B cell (primary cell): ENCODE measurements at regions not wholly inside any gene's neighbourhood (a gene's known extent, or its start where the extent isn't known, plus 50 kb on each side); places are given as distances from the start of the nearest gene placed in this dataset.

ENCODE experiments used
- ATAC-seq: fragments of 200-7000 bp; cut with Tn5 transposase; one replicate; pipeline ENCODE4 v1.10.0; 2021; ENCODE audit warnings: low read depth, mild to moderate bottlenecking, moderate number of reproducible peaks, moderate library complexity
- CTCF ChIA-PET: fragments of 350-600 bp; sonication (Branson Sonifier 250); formaldehyde crosslinking; loops from one replicate; lab custom pipeline; 2021; ENCODE audit warnings: antibody characterized with exemption, inconsistent platforms; lab: Charles Lee
- POLR2A ChIA-PET: fragments of 350-600 bp; sonication (Branson Sonifier 250); formaldehyde crosslinking; loops from one replicate; lab custom pipeline; 2021; ENCODE audit warnings: antibody characterized with exemption; lab: Charles Lee
- DNase-seq: peaks from one replicate; pipeline ENCODE4 v3.0.0; 2013
- H2AFZ ChIP-seq: 2 replicates; pipeline ENCODE4 v1.6.1; 2012; ENCODE audit warnings: mild to moderate bottlenecking, low read depth, low read length; ENCODE audit not compliant: insufficient read depth, poor library complexity, severe bottlenecking
- H3K27ac ChIP-seq, 2 donors: 1 replicate in 1 of 2; 2 replicates in 1 of 2; pipeline ENCODE4 v1.5.1; 2012 to 2013; ENCODE audit warnings: low read length in 2 of 2, mild to moderate bottlenecking in 2 of 2, moderate library complexity in 1 of 2
- H3K27me3 ChIP-seq, 4 experiments: fragments of 200-600 bp in 1 of 4; sonication (generic) in 1 of 4; replicated peaks in 1 of 4; 1 replicate in 2 of 4; 2 replicates in 2 of 4; pipeline versions ENCODE4 v1.6.1 to v1.7.0; 2013 to 2016; ENCODE audit warnings: low read length in 3 of 4, mild to moderate bottlenecking in 2 of 4, mixed read lengths in 1 of 4, moderate library complexity in 1 of 4; ENCODE audit not compliant: insufficient read depth in 4 of 4, control insufficient read depth in 3 of 4; ENCODE audit errors: control extremely low read depth in 1 of 4
- H3K36me3 ChIP-seq, 2 experiments: replicated peaks in 1 of 2; 1 replicate in 1 of 2; 2 replicates in 1 of 2; pipeline versions ENCODE4 v1.6.1 to v1.7.1; 2013; ENCODE audit warnings: low read length in 1 of 2; ENCODE audit not compliant: insufficient read depth in 2 of 2, control insufficient read depth in 1 of 2; ENCODE audit errors: control extremely low read depth in 1 of 2, extremely low read depth in 1 of 2
- H3K4me1 ChIP-seq, 2 donors: fragments of 200-600 bp in 1 of 2; sonication (generic) in 1 of 2; 1 replicate in 1 of 2; 2 replicates in 1 of 2; pipeline versions ENCODE4 v1.5.1 to v1.6.1; 2013 to 2017; ENCODE audit warnings: low read length in 2 of 2; ENCODE audit not compliant: control insufficient read depth in 2 of 2, insufficient read depth in 2 of 2
- H3K4me2 ChIP-seq: replicated peaks from 2 replicates; pipeline ENCODE3; 2012; ENCODE audit warnings: mild to moderate bottlenecking, low read depth, low read length; ENCODE audit not compliant: poor library complexity, severe bottlenecking
- H3K4me3 ChIP-seq, 5 experiments: fragments of 200-600 bp in 1 of 5; sonication (generic) in 1 of 5; 1 replicate in 3 of 5; 2 replicates in 2 of 5; pipeline versions ENCODE4 v1.5.1 to v1.7.0; 2011 to 2016; ENCODE audit warnings: low read length in 4 of 5, mild to moderate bottlenecking in 4 of 5, low read depth in 2 of 5, control low read depth in 1 of 5, moderate library complexity in 1 of 5; ENCODE audit not compliant: insufficient read depth in 1 of 5; ENCODE audit errors: control extremely low read depth in 1 of 5, extremely low read depth in 1 of 5
- H3K79me2 ChIP-seq: fragments of 200-600 bp; sonication (generic); one replicate; pipeline ENCODE4 v1.6.0; 2016; ENCODE audit warnings: low read length; ENCODE audit not compliant: control insufficient read depth, insufficient read depth
- H3K9ac ChIP-seq: fragments of 200-600 bp; sonication (generic); 2 replicates; pipeline ENCODE4 v1.6.1; 2017; ENCODE audit warnings: mild to moderate bottlenecking, low read length, moderate library complexity
- H3K9me3 ChIP-seq, 3 donors: one replicate each; pipeline versions ENCODE4 v1.6.1 to v1.7.1; 2013; ENCODE audit warnings: low read length in 2 of 3; ENCODE audit not compliant: control insufficient read depth in 2 of 3, insufficient read depth in 1 of 3; ENCODE audit errors: control extremely low read depth in 1 of 3
- H4K20me1 ChIP-seq: 2 replicates; pipeline ENCODE4 v1.6.0; 2012; ENCODE audit warnings: mild to moderate bottlenecking, low read length; ENCODE audit not compliant: insufficient read depth, control insufficient read depth, poor library complexity, severe bottlenecking
- H3K27ac Mint-ChIP-seq: one replicate; pipeline ENCODE4 v1.8.0; 2021; ENCODE audit warnings: mixed read lengths
- H3K27me3 Mint-ChIP-seq: one replicate; pipeline ENCODE4 v1.8.0; 2021; ENCODE audit warnings: mixed read lengths
- H3K4me1 Mint-ChIP-seq: one replicate; pipeline ENCODE4 v1.8.0; 2021; ENCODE audit warnings: mixed read lengths
- H3K4me3 Mint-ChIP-seq: one replicate; pipeline ENCODE4 v1.8.0; 2021; ENCODE audit warnings: mixed read lengths
- H3K9me3 Mint-ChIP-seq: one replicate; pipeline ENCODE4 v1.8.0; 2022; ENCODE audit warnings: mixed read lengths; ENCODE audit not compliant: insufficient read depth
- CTCF ChIP-seq: fragments of 200-600 bp; IDR thresholded peaks from one replicate; pipeline ENCODE4 v1.8.0; 2022; ENCODE audit warnings: antibody characterized with exemption, mild to moderate bottlenecking
- EZH2 ChIP-seq: IDR thresholded peaks from 2 replicates; pipeline ENCODE4 v1.6.1; 2012; ENCODE audit warnings: borderline replicate concordance, low read depth, mild to moderate bottlenecking, moderate library complexity, low read length; ENCODE audit not compliant: insufficient read depth, poor library complexity, severe bottlenecking
- WGBS: methylation state at CpG from one replicate; pipeline ENCODE4 v1.1.5; 2013; ENCODE audit warnings: missing lambda C conversion rate; ENCODE audit not compliant: insufficient coverage; 5-methylcytosine and 5-hydroxymethylcytosine counted together
- intact Hi-C: fragments of 100-400 bp; cut with micrococcal nuclease; formaldehyde crosslinking; loops from one replicate; pipeline ENCODE4 v1.10.0; 2022

GRCh38 chr7:142615508-142615907, 133.8 kb upstream of the PRSS1 start:
- WGBS, result 73% methylated on average over 3 of the region's 5 CpGs
- Histone ChIP-seq H4K20me1 (no peaks in the 10 kb centered on the region), H3K9ac (no peak overlapping the region), H3K9me3 (no peaks in the 10 kb centered on the region), H3K27ac (no peak overlapping the region), H3K4me2 (no peak overlapping the region), H3K4me1 (no peaks in the 10 kb centered on the region), H3K36me3 (no peaks in the 10 kb centered on the region), H3K27me3 (peaks cover 0 to 3% (median 0%) of the 10 kb centered on the region in 4 experiments), H2AFZ (no peak overlapping the region), H3K4me3 (no peak overlapping the region), H3K79me2 (no peaks in the 10 kb centered on the region)
- no peak for TF ChIP-seq EZH2
- DNase-seq, result no peak
- intact Hi-C loops, result no loop called here
- no peaks in the 10 kb centered on the region for H3K9me3 Mint-ChIP-seq
- no peaks in the 10 kb centered on the region for H3K4me1 Mint-ChIP-seq
- no peak overlapping the region for H3K27ac Mint-ChIP-seq
- H3K4me3 Mint-ChIP-seq, result no peak overlapping the region
- ChIA-PET CTCF (interaction anchor here (0.6 to 1.9 kb wide), 4 partner anchors 12 to 1832 kb away, joined by 4 to 7 read pairs (median 4); no protein-coding TSS in a partner anchor), POLR2A (interaction anchor here (0.6 kb wide), 1 partner anchor 1743 kb away, joined by 4 read pairs; no protein-coding TSS in a partner anchor)
- H3K27me3 Mint-ChIP-seq, result peaks cover 52% of the 10 kb centered on the region
- ATAC-seq, result no peak

- CTCF ChIA-PET, result interaction anchor here (1.0 to 1.9 kb wide), 2 partner anchors 10 to 18 kb away, joined by 4 to 7 read pairs; no protein-coding TSS in a partner anchor
- intact Hi-C loops, result no loop called here
These were observed 135.2 kb upstream of the PRSS1 start for GRCh38 chr7:142614116-142614515.

More at GRCh38 chr7:142614116-142614515, 135.2 kb upstream of the PRSS1 start:
- Histone ChIP-seq H3K4me3 (no peak overlapping the region), H2AFZ (no peak overlapping the region), H4K20me1 (no peaks in the 10 kb centered on the region), H3K4me1 (no peaks in the 10 kb centered on the region), H3K4me2 (no peak overlapping the region), H3K9ac (no peak overlapping the region), H3K27ac (no peak overlapping the region), H3K27me3 (peaks cover 0 to 8% (median 0%) of the 10 kb centered on the region in 4 experiments), H3K36me3 (no peaks in the 10 kb centered on the region), H3K9me3 (no peaks in the 10 kb centered on the region), H3K79me2 (no peaks in the 10 kb centered on the region)
- no CpG with 5 or more reads among the region's 2 CpGs for WGBS
- no peaks in the 10 kb centered on the region for H3K4me1 Mint-ChIP-seq
- ATAC-seq, result no peak
- H3K4me3 Mint-ChIP-seq, result no peak overlapping the region
- H3K27ac Mint-ChIP-seq, result no peak overlapping the region
- POLR2A ChIA-PET, result no interaction called here
- DNase-seq, result no peak
- TF ChIP-seq EZH2 (no peak), CTCF (no peak)
- no peaks in the 10 kb centered on the region for H3K9me3 Mint-ChIP-seq
- H3K27me3 Mint-ChIP-seq, result peaks cover 51% of the 10 kb centered on the region
